ENCODE measurements at regions not wholly inside any gene's neighbourhood (a gene's known extent, or its start where the extent isn't known, plus 50 kb on each side); places are given as distances from the start of the nearest gene placed in this dataset.
A peak's percentile ranks its signal among the peaks of the same experiment; 100 is the strongest.

DNA sequence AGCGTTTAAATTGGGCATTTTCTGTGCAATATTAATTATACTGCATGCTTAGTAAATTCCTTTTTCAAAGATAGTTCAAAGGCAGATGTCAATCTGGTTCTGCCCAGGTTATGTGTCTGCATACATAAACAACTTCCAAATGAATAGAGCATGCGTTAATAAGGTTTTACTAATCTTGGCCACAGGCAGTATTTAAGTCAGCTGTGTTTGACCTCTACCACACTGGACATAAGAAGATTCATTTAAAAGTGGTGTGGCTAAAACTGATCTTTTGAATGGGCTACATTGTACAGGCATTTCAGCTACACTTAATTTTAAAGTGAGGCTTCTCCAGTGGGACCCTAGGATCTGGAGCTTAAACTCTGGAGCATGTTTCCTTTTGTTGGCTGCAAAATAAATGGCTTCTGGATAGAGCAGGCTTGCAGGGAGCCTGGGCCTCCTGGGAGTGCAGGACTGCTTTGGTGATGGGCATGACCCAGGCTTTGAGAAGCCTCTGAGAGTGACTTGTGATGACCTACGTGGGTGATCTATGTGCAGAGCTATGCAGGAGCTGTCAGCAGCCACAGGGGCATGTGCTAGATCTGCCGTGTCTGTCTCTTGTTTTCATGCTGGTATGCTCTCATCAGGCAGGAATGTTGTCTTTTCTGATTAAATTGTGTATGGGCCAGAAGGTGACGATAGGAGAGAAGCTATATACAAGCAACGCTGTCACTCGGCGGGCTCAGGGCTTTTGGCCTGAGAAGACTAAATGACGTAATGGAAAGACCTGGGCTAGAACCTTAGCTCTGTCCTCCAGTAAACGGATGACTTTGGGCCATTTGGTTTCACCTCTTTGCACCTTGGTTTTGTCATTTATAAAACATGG, 331.2 kb downstream of the QKI start:
- Histone ChIP-seq H3K9me3 (no peaks in the 10 kb centered on the region), H3K27me3 (no peaks in the 10 kb centered on the region), H3K27ac (no peak overlapping the region), H3K4me1 (no peaks in the 10 kb centered on the region), H3K36me3 (no peaks in the 10 kb centered on the region), H3K4me3 (no peak overlapping the region)
- DNase-seq = no peak
- intact Hi-C loops (cut with DNase I) = no loop called here
- peak; percentile 47 for ATAC-seq
- TF ChIP-seq CTCF (IDR thresholded peaks at IDR 0.05) = no peak

- DNase-seq (no peak), ATAC-seq (no peak)
- intact Hi-C loops (cut with DNase I) = no loop called here
- H3K36me3 ChIP-seq = no peaks in the 10 kb centered on the region
- no peak for TF ChIP-seq CTCF (IDR thresholded peaks at IDR 0.05)
- H3K27me3 ChIP-seq = no peaks in the 10 kb centered on the region
- no peaks in the 10 kb centered on the region for H3K9me3 ChIP-seq
- H3K4me1 ChIP-seq = no peaks in the 10 kb centered on the region
- H3K27ac ChIP-seq = no peak overlapping the region
- H3K4me3 ChIP-seq = no peak overlapping the region
Observed at GRCh38 chr6:163744256-163744925, 329.9 kb downstream of the QKI start.

GRCh38 chr6:163743796-163744195, 329.3 kb downstream of the QKI start:
- H3K27ac ChIP-seq = no peak overlapping the region
- H3K4me3 ChIP-seq = no peak overlapping the region
- no peaks in the 10 kb centered on the region for H3K27me3 ChIP-seq
- H3K4me1 ChIP-seq = no peaks in the 10 kb centered on the region
- no peak for DNase-seq
- no peak for ATAC-seq
- TF ChIP-seq CTCF (IDR thresholded peaks at IDR 0.05) = no peak
- intact Hi-C loops (cut with DNase I) = no loop called here
- no peaks in the 10 kb centered on the region for H3K9me3 ChIP-seq
- no peaks in the 10 kb centered on the region for H3K36me3 ChIP-seq

GRCh38 chr6:163741743-163742363, 327.3 kb downstream of the QKI start:
- Histone ChIP-seq H3K27ac (no peak overlapping the region), H3K4me1 (no peaks in the 10 kb centered on the region), H3K36me3 (no peaks in the 10 kb centered on the region), H3K9me3 (no peaks in the 10 kb centered on the region), H3K4me3 (no peak overlapping the region), H3K27me3 (no peaks in the 10 kb centered on the region)
- intact Hi-C loops (cut with DNase I) = no loop called here
- TF ChIP-seq CTCF (IDR thresholded peaks at IDR 0.05) = no peak
- ATAC-seq (no peak), DNase-seq (no peak)

DNA sequence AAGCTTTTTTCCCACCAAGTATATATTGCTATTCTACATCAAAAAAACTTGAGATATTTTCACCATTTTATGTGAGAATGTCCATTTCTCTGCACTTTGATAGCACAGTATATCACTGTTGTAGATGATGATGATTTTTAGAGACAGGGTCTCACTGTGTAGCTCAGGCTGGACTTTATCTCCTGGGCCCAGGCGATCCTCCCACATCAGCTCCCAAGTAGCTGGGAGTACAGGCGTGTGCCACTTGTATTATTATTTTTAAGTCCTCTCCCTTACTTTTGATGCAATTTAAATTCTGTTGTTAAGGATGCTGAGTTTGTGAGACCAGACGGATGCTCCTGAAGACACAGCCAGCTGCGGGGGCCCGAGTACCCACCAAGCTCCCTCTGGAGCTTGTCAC, 326.8 kb downstream of the QKI start:
- TF ChIP-seq CTCF (IDR thresholded peaks at IDR 0.05) = no peak
- intact Hi-C loops (cut with DNase I) = no loop called here
- H3K4me3 ChIP-seq = no peak overlapping the region
- no peaks in the 10 kb centered on the region for H3K27me3 ChIP-seq
- H3K4me1 ChIP-seq = no peaks in the 10 kb centered on the region
- no peaks in the 10 kb centered on the region for H3K9me3 ChIP-seq
- DNase-seq (no peak), ATAC-seq (no peak)
- H3K27ac ChIP-seq = no peak overlapping the region
- no peaks in the 10 kb centered on the region for H3K36me3 ChIP-seq
